ENCODE measurements at regions not wholly inside any gene's neighbourhood (a gene's known extent, or its start where the extent isn't known, plus 50 kb on each side); places are given as distances from the start of the nearest gene placed in this dataset.
A peak's percentile ranks its signal among the peaks of the same experiment; 100 is the strongest.

DNA sequence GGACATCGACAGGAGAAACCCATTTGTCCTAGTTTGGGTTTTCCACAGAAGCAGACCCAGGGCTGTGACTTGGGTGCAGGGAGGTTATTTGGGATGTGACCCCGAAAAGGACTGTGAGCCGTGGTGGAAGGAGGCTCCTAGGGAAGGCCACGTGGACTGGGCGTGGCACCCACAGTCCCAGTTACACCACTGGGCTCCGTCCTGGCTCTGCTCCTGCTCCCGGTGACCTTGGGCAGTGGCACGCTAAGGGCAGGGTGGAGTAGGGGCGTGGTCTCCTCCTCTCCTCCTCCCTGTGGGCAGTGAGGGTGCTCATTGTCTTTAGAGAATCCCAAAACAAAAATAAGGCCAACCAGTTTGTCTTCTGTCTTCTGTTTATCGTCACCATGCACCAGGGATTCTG, 190.1 kb downstream of the GADD45G start:
- Histone ChIP-seq H3K27ac (no peak overlapping the region), H3K4me1 (no peaks in the 10 kb centered on the region), H3K9me3 (no peaks in the 10 kb centered on the region), H3K27me3 (no peaks in the 10 kb centered on the region), H3K36me3 (no peaks in the 10 kb centered on the region), H3K4me3 (no peak overlapping the region), H3K9ac (ENCODE audit: low read depth in 2 of 2, low read length in 2 of 2) (no peak overlapping the region)
- intact Hi-C loops (cut with DNase I), result no loop called here
- peak; percentile 51 for DNase-seq
- no peak for TF ChIP-seq CTCF (IDR thresholded peaks at IDR 0.05)

DNA sequence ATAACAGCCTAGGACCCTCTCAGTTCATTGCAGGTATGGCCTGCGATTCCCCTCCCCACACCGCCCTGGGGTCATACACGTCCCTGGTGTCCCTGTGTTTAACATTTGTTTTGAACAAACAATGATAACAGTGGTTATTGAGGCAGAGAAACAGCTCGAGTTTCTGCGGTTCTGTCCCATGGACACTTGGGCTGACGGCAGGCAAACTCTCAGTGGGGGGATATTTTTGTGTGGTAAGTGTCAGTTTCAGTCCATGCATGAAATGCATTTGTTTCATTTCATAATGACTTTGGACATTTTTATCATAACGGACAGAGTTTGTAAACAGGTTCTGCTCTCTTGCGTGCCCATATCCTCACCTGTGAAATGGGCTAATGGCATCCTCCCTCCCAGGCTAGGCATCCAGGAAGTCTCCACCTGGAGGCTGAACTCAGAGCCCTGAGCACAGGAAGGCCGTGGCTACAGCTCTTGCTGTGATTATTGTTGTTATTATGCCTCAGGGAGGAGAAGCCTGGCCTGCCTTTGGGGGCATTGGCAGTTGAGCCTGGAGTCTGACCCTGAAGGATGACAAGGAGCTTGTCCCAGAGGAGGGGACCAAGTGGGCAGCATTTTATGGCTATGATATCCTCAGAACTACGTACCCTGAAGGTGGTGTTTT, 190.9 kb downstream of the GADD45G start:
- no peak for DNase-seq
- no peaks in the 10 kb centered on the region for H3K9me3 ChIP-seq
- no peaks in the 10 kb centered on the region for H3K36me3 ChIP-seq
- H3K4me1 ChIP-seq, result no peaks in the 10 kb centered on the region
- no peak overlapping the region for H3K4me3 ChIP-seq
- no peak overlapping the region for H3K9ac ChIP-seq (ENCODE audit: low read depth in 2 of 2, low read length in 2 of 2)
- H3K27me3 ChIP-seq, result no peaks in the 10 kb centered on the region
- no peak overlapping the region for H3K27ac ChIP-seq
- intact Hi-C loops (cut with DNase I), result no loop called here
- no peak for TF ChIP-seq CTCF (IDR thresholded peaks at IDR 0.05)

DNA sequence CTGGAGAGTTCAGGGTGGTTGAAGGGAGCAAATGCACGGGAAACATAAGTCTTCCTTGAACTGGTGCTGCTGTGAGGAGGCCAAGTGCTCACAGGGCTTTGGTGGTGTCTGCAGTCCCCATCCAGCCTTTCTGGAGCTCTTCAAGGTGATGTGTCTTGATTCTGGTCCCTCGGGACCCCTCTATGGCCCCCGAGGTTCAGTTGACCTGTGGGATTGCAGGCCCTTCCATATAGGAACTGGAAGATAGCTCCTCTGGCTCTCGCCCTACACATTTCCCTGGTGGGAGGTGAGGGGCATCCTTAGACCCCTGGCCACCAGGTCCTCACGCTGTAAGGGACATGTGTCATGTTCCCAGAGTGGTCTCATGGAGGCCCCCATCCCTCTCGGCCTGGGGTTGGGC, 191.8 kb downstream of the GADD45G start:
- no peaks in the 10 kb centered on the region for H3K27me3 ChIP-seq
- no peaks in the 10 kb centered on the region for H3K4me1 ChIP-seq
- no peak overlapping the region for H3K9ac ChIP-seq (ENCODE audit: low read depth in 2 of 2, low read length in 2 of 2)
- DNase-seq, result no peak
- no peak for TF ChIP-seq CTCF (IDR thresholded peaks at IDR 0.05)
- intact Hi-C loops (cut with DNase I), result no loop called here
- H3K4me3 ChIP-seq, result no peak overlapping the region
- H3K27ac ChIP-seq, result no peak overlapping the region
- no peaks in the 10 kb centered on the region for H3K9me3 ChIP-seq
- H3K36me3 ChIP-seq, result no peaks in the 10 kb centered on the region

DNA sequence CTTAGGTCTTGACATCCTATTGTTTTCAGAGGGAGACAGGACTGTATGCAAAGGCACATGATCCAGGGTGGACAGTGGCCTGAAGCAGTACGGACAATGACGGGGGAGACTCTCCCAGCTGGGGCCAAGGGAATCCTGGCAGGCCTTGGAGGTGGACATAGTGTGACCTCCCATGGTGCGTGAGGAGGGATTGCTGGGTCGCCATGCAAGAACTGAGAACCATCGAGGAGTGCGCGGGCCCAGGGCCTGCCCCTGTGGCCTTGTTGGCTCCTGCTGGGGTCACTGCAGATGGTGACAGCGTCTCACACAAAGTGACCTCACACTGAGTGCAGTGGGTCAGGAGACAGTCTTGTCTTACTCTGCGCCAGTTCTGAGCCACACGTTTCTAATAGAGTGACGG, 192.4 kb downstream of the GADD45G start:
- no peaks in the 10 kb centered on the region for H3K36me3 ChIP-seq
- no peaks in the 10 kb centered on the region for H3K27me3 ChIP-seq
- no peak for TF ChIP-seq CTCF (IDR thresholded peaks at IDR 0.05)
- intact Hi-C loops (cut with DNase I), result no loop called here
- H3K27ac ChIP-seq, result no peak overlapping the region
- no peak overlapping the region for H3K9ac ChIP-seq (ENCODE audit: low read depth in 2 of 2, low read length in 2 of 2)
- DNase-seq, result no peak
- no peaks in the 10 kb centered on the region for H3K4me1 ChIP-seq
- no peak overlapping the region for H3K4me3 ChIP-seq
- H3K9me3 ChIP-seq, result no peaks in the 10 kb centered on the region

DNA sequence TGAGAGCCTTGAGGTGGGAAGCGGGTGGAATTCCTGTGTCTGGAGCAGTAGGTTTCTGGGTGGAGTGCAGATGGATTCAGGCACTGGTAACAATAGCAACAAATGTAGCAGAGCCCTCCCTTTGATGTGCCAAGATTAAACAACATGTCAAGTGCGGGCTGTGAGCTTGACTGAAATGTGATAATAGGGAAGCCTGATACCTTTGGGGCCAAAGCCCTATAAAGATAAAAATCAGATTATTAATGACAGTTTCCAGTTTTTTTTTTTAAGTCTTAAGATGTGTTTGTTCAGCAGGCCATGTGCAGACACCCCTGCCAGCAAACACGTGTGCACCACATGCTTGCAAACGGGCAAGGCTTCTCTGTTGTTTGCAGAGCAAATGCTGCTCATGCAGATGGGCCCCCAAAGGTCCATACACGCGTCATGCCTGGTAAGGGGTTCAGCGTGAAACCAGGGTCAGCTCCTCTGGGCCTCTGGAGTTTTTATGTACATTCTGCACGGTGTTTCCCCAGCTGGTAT, 193.2 kb downstream of the GADD45G start:
- Histone ChIP-seq H3K9ac (ENCODE audit: low read depth in 2 of 2, low read length in 2 of 2) (no peak overlapping the region), H3K36me3 (no peaks in the 10 kb centered on the region), H3K27me3 (no peaks in the 10 kb centered on the region), H3K9me3 (no peaks in the 10 kb centered on the region), H3K4me3 (no peak overlapping the region), H3K27ac (no peak overlapping the region), H3K4me1 (no peaks in the 10 kb centered on the region)
- no peak for TF ChIP-seq CTCF (IDR thresholded peaks at IDR 0.05)
- intact Hi-C loops (cut with DNase I), result no loop called here
- DNase-seq, result no peak

Data from colonic mucosa (tissue), 4 donors.